Lung (tissue), 11 donors: ENCODE measurements at regions not wholly inside any gene's neighbourhood (a gene's known extent, or its start where the extent isn't known, plus 50 kb on each side); places are given as distances from the start of the nearest gene placed in this dataset.
"Not testable (repeated sequence)": the region's sequence is repeated elsewhere in the genome, so short reads cannot be mapped to it uniquely, and the experiment has no call there.

Source experiments
- ATAC-seq: fragments of 200-7000 bp; cut with Tn5 transposase; one replicate; pipeline ENCODE4 v1.9.1; 2020; ENCODE audit warnings: moderate number of reproducible peaks; ENCODE audit not compliant: insufficient read depth, low FRiP score
- DNase-seq, 3 donors: peaks; one replicate each; pipeline ENCODE4 v3.0.0-alpha.2; 2013 to 2017
- H3K27ac ChIP-seq, 2 donors: one replicate each; pipeline ENCODE4 v1.5.1; 2013; ENCODE audit warnings: mild to moderate bottlenecking in 2 of 2, moderate library complexity in 2 of 2, control low read depth in 1 of 2, inconsistent platforms in 1 of 2, low read depth in 1 of 2, low read length in 1 of 2
- H3K27me3 ChIP-seq, 3 donors: one replicate each; pipeline ENCODE4 v1.5.1; 2013; ENCODE audit warnings: low read length in 2 of 3; ENCODE audit not compliant: control insufficient read depth in 3 of 3, insufficient read depth in 3 of 3
- H3K36me3 ChIP-seq, 4 donors: one replicate each; pipeline ENCODE4 v1.5.1; 2013; ENCODE audit warnings: low read length in 4 of 4, mild to moderate bottlenecking in 1 of 4, moderate library complexity in 1 of 4; ENCODE audit not compliant: control insufficient read depth in 4 of 4, insufficient read depth in 4 of 4
- H3K4me1 ChIP-seq, 5 donors: one replicate each; pipeline ENCODE4 v1.5.1; 2013; ENCODE audit warnings: low read length in 5 of 5, mild to moderate bottlenecking in 2 of 5, moderate library complexity in 1 of 5; ENCODE audit not compliant: control insufficient read depth in 5 of 5, insufficient read depth in 5 of 5
- H3K4me3 ChIP-seq: one replicate; pipeline ENCODE4 v1.5.1; 2013; ENCODE audit warnings: mild to moderate bottlenecking, control low read depth, moderate library complexity
- H3K9ac ChIP-seq, 2 donors: one replicate each; pipeline ENCODE4 v1.5.1; 2013; ENCODE audit warnings: low read length in 2 of 2, control low read depth in 1 of 2; ENCODE audit not compliant: insufficient read depth in 1 of 2
- H3K9me3 ChIP-seq, 4 donors: one replicate each; pipeline ENCODE4 v1.5.1; 2013; ENCODE audit warnings: low read length in 3 of 4, mild to moderate bottlenecking in 1 of 4, moderate library complexity in 1 of 4; ENCODE audit not compliant: control insufficient read depth in 4 of 4, insufficient read depth in 3 of 4
- CTCF ChIP-seq: IDR thresholded peaks from 2 replicates; pipeline ENCODE4 v1.5.1; 2012; ENCODE audit warnings: mild to moderate bottlenecking; ENCODE audit errors: control extremely low read depth, extremely low read depth
- WGBS, 2 donors: extraction: QIAGEN DNeasy Blood & Tissue Kit; methylation state at CpG; one replicate each; pipeline ENCODE4 v1.1.7; 2013; 5-methylcytosine and 5-hydroxymethylcytosine counted together
- donor health status: control.
- donor health status: control.
- donor health status: Bipolar disorder and iron deficiency.
- donor health status: healthy.
- donor health status: DM: yes; HTN: yes; CAD: no.

GRCh38 chr9:27817747-27818146 lies 244.5 kb upstream of the C9orf72 start:
- DNase-seq, result no peak

GRCh38 chr9:27818348-27818747 lies 245.1 kb upstream of the C9orf72 start:
- no peak for DNase-seq

More at GRCh38 chr9:27817747-27818146, 244.5 kb upstream of the C9orf72 start:
- no peaks in the 10 kb centered on the region for H3K27me3 ChIP-seq
- H3K36me3 ChIP-seq, result no peaks in the 10 kb centered on the region
- no peak overlapping the region for H3K9ac ChIP-seq
- WGBS, 2 donors, result 78 to 80% methylated on average over 3 of the region's 3 CpGs
- no peak overlapping the region for H3K27ac ChIP-seq
- no peak overlapping the region for H3K4me3 ChIP-seq
- H3K9me3 ChIP-seq, result no peaks in the 10 kb centered on the region
- no peaks in the 10 kb centered on the region for H3K4me1 ChIP-seq
- ATAC-seq, result no peak
- no peak for TF ChIP-seq CTCF

GRCh38 chr9:27828908-27829307 lies 255.6 kb upstream of the C9orf72 start:
- TF ChIP-seq CTCF, result no peak
- Histone ChIP-seq H3K27me3 (no peaks in the 10 kb centered on the region), H3K36me3 (no peaks in the 10 kb centered on the region), H3K4me3 (no peak overlapping the region), H3K4me1 (no peaks in the 10 kb centered on the region), H3K27ac (no peak overlapping the region), H3K9me3 (no peaks in the 10 kb centered on the region), H3K9ac (no peak overlapping the region)
- no peak for ATAC-seq
- no peak for DNase-seq
- 79 to 87% methylated on average over 4 of the region's 4 CpGs for WGBS, 2 donors

More at GRCh38 chr9:27818348-27818747, 245.1 kb upstream of the C9orf72 start:
- no peak for ATAC-seq
- Histone ChIP-seq H3K27ac (no peak overlapping the region), H3K9ac (no peak overlapping the region), H3K27me3 (no peaks in the 10 kb centered on the region), H3K4me1 (no peaks in the 10 kb centered on the region), H3K36me3 (no peaks in the 10 kb centered on the region), H3K4me3 (no peak overlapping the region), H3K9me3 (no peaks in the 10 kb centered on the region)
- TF ChIP-seq CTCF, result no peak
- WGBS, 2 donors, result 94 to 95% methylated on average over 7 of the region's 7 CpGs

GRCh38 chr9:27829621-27830020 lies 256.3 kb upstream of the C9orf72 start:
- Histone ChIP-seq H3K9me3 (no peaks in the 10 kb centered on the region), H3K27me3 (no peaks in the 10 kb centered on the region), H3K9ac (no peak overlapping the region), H3K27ac (no peak overlapping the region), H3K4me1 (no peaks in the 10 kb centered on the region), H3K36me3 (no peaks in the 10 kb centered on the region), H3K4me3 (no peak overlapping the region)
- no peak for ATAC-seq
- DNase-seq, result no peak
- WGBS, 2 donors, result 88 to 95% methylated on average over 1 of the region's 1 CpG
- no peak for TF ChIP-seq CTCF

- not testable (repeated sequence) for H3K27me3 ChIP-seq, H3K9ac ChIP-seq, H3K36me3 ChIP-seq, H3K9me3 ChIP-seq, H3K27ac ChIP-seq, H3K4me1 ChIP-seq, DNase-seq, H3K4me3 ChIP-seq, ATAC-seq
- 84 to 85% methylated on average over 3 of the region's 3 CpGs for WGBS, 2 donors
Measured at GRCh38 chr9:27832108-27832507, 258.8 kb upstream of the C9orf72 start.
